Retinal pigment epithelial cell (primary cell): ENCODE measurements at regions not wholly inside any gene's neighbourhood (a gene's known extent, or its start where the extent isn't known, plus 50 kb on each side); places are given as distances from the start of the nearest gene placed in this dataset.
A peak's percentile ranks its signal among the peaks of the same experiment; 100 is the strongest.

ENCODE experiments used
- DNase-seq: peaks from one replicate; pipeline ENCODE4 v3.0.0-alpha.2; 2010; ENCODE audit warnings: low read depth
- H3K4me3 ChIP-seq: 2 replicates; pipeline ENCODE4 v1.5.1; 2011; ENCODE audit warnings: mild to moderate bottlenecking, low read length, control low read depth, moderate library complexity
- CTCF ChIP-seq: conservative IDR thresholded peaks from 2 replicates; pipeline ENCODE4 v1.5.1; 2011; ENCODE audit warnings: low read depth, low read length, control low read depth, inconsistent platforms

- no peak for TF ChIP-seq CTCF
- H3K4me3 ChIP-seq, result no peak overlapping the region
Observed at GRCh38 chr9:3035579-3036332, 191.9 kb upstream of the PUM3 start.

GRCh38 chr9:3032898-3033297 is 189.0 kb upstream of the PUM3 start:
- TF ChIP-seq CTCF, result no peak
- DNase-seq, result no peak
- H3K4me3 ChIP-seq, result no peak overlapping the region

More at GRCh38 chr9:3035579-3036332, 191.9 kb upstream of the PUM3 start:
- DNase-seq, result no peak

- no peak for TF ChIP-seq CTCF
- DNase-seq, result peak; percentile 62
- no peak overlapping the region for H3K4me3 ChIP-seq
Observed at GRCh38 chr9:3028535-3028934, 184.6 kb upstream of the PUM3 start.

- TF ChIP-seq CTCF, result no peak
- no peak overlapping the region for H3K4me3 ChIP-seq
- DNase-seq, result no peak
Observed at GRCh38 chr9:3027210-3027609, 183.3 kb upstream of the PUM3 start.

- no peak overlapping the region for H3K4me3 ChIP-seq
- no peak for TF ChIP-seq CTCF
- no peak for DNase-seq
Observed at GRCh38 chr9:3023449-3023848, 179.6 kb upstream of the PUM3 start.

- DNase-seq, result no peak
- no peak for TF ChIP-seq CTCF
Observed at GRCh38 chr9:3018691-3019230, 174.9 kb upstream of the PUM3 start.

GRCh38 chr9:3018071-3018470 is 174.2 kb upstream of the PUM3 start:
- no peak for DNase-seq
- no peak for TF ChIP-seq CTCF
- H3K4me3 ChIP-seq, result no peak overlapping the region

More at GRCh38 chr9:3018691-3019230, 174.9 kb upstream of the PUM3 start:
- H3K4me3 ChIP-seq, result no peak overlapping the region
